ENCODE measurements at regions not wholly inside any gene's neighbourhood (a gene's known extent, or its start where the extent isn't known, plus 50 kb on each side); places are given as distances from the start of the nearest gene placed in this dataset.

DNA sequence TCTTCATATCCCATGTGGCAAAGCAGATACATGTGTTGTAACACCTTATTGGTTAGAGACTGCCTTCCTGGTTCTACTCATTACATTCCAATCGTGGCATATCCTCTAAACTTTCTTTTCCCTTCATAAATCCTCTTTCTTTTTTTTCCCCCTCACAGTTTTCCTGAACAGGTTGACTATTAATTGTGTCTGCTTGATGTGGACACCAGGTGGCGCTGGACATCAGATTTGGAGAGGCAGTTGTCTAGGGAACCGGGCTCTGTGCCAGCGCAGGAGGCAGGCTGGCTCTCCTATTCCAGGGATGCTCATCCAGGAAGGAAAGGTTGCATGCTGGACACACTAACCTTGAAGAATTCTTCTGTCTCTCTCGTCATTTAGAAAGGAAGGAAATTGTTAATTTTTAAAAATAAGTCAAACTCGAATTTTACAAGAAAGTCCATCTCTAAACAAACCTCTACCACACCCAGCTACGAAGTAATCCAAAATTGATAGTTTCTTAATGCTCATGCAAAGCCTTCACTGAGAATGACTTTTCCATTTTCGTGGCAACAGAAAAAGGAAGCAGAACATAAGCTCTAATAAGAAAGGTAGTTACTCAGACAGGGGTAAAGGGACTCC, 59.4 kb upstream of the ASB17 start:
- Mint-ChIP-seq H3K36me3 (ENCODE audit: low read depth) (no peaks in the 10 kb centered on the region), H3K4me3 (ENCODE audit: unreplicated experiment) (no peak overlapping the region), H3K4me1 (ENCODE audit: low read depth) (no peaks in the 10 kb centered on the region), H3K27me3 (ENCODE audit: low read depth) (peaks cover 3% of the 10 kb centered on the region), H3K9me3 (ENCODE audit: low read depth) (no peaks in the 10 kb centered on the region), H3K27ac (ENCODE audit: unreplicated experiment) (no peak overlapping the region)
- no peak for DNase-seq (ENCODE audit: low spot score)
- TF ChIP-seq, protein P1, sequence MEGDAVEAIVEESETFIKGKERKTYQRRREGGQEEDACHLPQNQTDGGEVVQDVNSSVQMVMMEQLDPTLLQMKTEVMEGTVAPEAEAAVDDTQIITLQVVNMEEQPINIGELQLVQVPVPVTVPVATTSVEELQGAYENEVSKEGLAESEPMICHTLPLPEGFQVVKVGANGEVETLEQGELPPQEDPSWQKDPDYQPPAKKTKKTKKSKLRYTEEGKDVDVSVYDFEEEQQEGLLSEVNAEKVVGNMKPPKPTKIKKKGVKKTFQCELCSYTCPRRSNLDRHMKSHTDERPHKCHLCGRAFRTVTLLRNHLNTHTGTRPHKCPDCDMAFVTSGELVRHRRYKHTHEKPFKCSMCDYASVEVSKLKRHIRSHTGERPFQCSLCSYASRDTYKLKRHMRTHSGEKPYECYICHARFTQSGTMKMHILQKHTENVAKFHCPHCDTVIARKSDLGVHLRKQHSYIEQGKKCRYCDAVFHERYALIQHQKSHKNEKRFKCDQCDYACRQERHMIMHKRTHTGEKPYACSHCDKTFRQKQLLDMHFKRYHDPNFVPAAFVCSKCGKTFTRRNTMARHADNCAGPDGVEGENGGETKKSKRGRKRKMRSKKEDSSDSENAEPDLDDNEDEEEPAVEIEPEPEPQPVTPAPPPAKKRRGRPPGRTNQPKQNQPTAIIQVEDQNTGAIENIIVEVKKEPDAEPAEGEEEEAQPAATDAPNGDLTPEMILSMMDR (IDR thresholded peaks at IDR 0.05): peak; percentile 95

- Mint-ChIP-seq H3K4me1 (ENCODE audit: low read depth) (no peaks in the 10 kb centered on the region), H3K27ac (ENCODE audit: unreplicated experiment) (no peak overlapping the region), H3K4me3 (ENCODE audit: unreplicated experiment) (no peak overlapping the region), H3K27me3 (ENCODE audit: low read depth) (peaks cover 3% of the 10 kb centered on the region), H3K36me3 (ENCODE audit: low read depth) (no peaks in the 10 kb centered on the region), H3K9me3 (ENCODE audit: low read depth) (no peaks in the 10 kb centered on the region)
- TF ChIP-seq, protein P1 (IDR thresholded peaks at IDR 0.05): no peak
- DNase-seq (ENCODE audit: low spot score): no peak
These were observed 60.1 kb upstream of the ASB17 start for GRCh38 chr1:75992312-75992711.

DNA sequence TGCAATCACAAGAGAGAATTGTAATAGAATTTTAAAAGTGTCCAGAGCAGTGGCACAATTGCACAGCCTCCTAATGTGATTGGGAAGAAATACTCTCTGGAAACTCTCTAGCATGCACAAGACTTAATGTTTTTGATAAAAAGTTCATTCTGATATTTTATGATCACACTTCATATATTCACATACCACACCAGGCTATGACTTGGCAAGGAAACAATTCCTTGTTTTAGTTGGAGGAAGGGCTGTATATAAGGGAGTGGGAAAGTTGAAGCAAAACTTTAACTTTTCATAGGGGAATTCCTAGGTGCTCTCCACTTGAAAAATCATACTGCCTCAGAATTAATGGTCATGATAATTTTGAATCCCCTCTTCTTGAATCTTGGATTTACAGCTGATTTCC, 61.5 kb upstream of the ASB17 start:
- no peak for DNase-seq (ENCODE audit: low spot score)
- Mint-ChIP-seq H3K36me3 (ENCODE audit: low read depth) (no peaks in the 10 kb centered on the region), H3K4me1 (ENCODE audit: low read depth) (no peaks in the 10 kb centered on the region), H3K4me3 (ENCODE audit: unreplicated experiment) (no peak overlapping the region), H3K9me3 (ENCODE audit: low read depth) (peaks cover 3% of the 10 kb centered on the region), H3K27ac (ENCODE audit: unreplicated experiment) (no peak overlapping the region), H3K27me3 (ENCODE audit: low read depth) (no peaks in the 10 kb centered on the region)
- TF ChIP-seq, protein P1 (IDR thresholded peaks at IDR 0.05): no peak

DNA sequence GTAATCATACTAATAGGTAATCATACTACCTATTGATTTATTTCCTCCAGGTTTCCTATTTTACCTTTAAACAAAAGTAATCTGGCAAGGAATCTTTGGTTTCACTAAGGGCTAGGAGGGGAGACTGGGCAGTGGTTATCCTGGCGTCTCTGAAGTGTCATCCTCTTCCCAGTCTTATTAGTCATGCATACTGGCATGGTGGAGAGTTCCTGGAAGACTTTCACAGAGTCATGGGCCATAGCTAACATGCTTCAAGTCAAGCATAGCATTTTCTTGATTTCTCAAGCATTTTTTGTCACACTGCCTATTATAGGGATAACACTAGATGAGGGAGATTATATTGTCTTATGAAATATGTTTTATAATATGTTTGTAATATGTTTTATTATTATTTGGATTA, 64.0 kb upstream of the ASB17 start:
- DNase-seq (ENCODE audit: low spot score): no peak
- H3K4me1 Mint-ChIP-seq (ENCODE audit: low read depth): no peaks in the 10 kb centered on the region
- H3K9me3 Mint-ChIP-seq (ENCODE audit: low read depth): peaks cover 9% of the 10 kb centered on the region
- H3K36me3 Mint-ChIP-seq (ENCODE audit: low read depth): no peaks in the 10 kb centered on the region
- no peak overlapping the region for H3K27ac Mint-ChIP-seq (ENCODE audit: unreplicated experiment)
- no peaks in the 10 kb centered on the region for H3K27me3 Mint-ChIP-seq (ENCODE audit: low read depth)
- TF ChIP-seq, protein P1 (IDR thresholded peaks at IDR 0.05): no peak
- no peak overlapping the region for H3K4me3 Mint-ChIP-seq (ENCODE audit: unreplicated experiment)

- TF ChIP-seq, protein P1 (IDR thresholded peaks at IDR 0.05): no peak
- Mint-ChIP-seq H3K36me3 (ENCODE audit: low read depth) (no peaks in the 10 kb centered on the region), H3K27ac (ENCODE audit: unreplicated experiment) (no peak overlapping the region), H3K4me3 (ENCODE audit: unreplicated experiment) (no peak overlapping the region), H3K4me1 (ENCODE audit: low read depth) (no peaks in the 10 kb centered on the region), H3K9me3 (ENCODE audit: low read depth) (peaks cover 9% of the 10 kb centered on the region), H3K27me3 (ENCODE audit: low read depth) (no peaks in the 10 kb centered on the region)
- DNase-seq (ENCODE audit: low spot score): no peak
These were observed 66.8 kb upstream of the ASB17 start for GRCh38 chr1:75999034-75999433.

All from chondrocyte (in vitro differentiated cells).